ENCODE measurements at regions not wholly inside any gene's neighbourhood (a gene's known extent, or its start where the extent isn't known, plus 50 kb on each side); places are given as distances from the start of the nearest gene placed in this dataset.

GRCh38 chr11:123254357-123254756 is 59.3 kb upstream of the CLMP start:
- TF ChIP-seq CTCF (conservative IDR thresholded peaks at IDR 0.05; ENCODE audit: low read length) (no peak), EZH2phosphoT487 (IDR thresholded peaks at IDR 0.05; ENCODE audit: borderline replicate concordance) (no peak)

Measured in Loucy (cell line).